ENCODE measurements at regions not wholly inside any gene's neighbourhood (a gene's known extent, or its start where the extent isn't known, plus 50 kb on each side); places are given as distances from the start of the nearest gene placed in this dataset.

GRCh38 chr6:90708206-90708737 is 121.4 kb upstream of the MAP3K7 start:
- intact Hi-C loops (cut with DNase I), result no loop called here
- DNase-seq, result no peak
- 72% methylated on average over 5 of the region's 5 CpGs for WGBS
- no peak overlapping the region for H3K27ac ChIP-seq (ENCODE audit: low read length)
- no peaks in the 10 kb centered on the region for H3K27me3 ChIP-seq (ENCODE audit: control insufficient read depth, insufficient read depth)
- H3K9me3 ChIP-seq (ENCODE audit: control insufficient read depth, low read length), result no peaks in the 10 kb centered on the region
- no peak overlapping the region for H3K4me3 ChIP-seq (ENCODE audit: low read length)
- no peak for ATAC-seq
- no peaks in the 10 kb centered on the region for H3K4me1 ChIP-seq (ENCODE audit: control insufficient read depth, insufficient read depth, low read length)

DNA sequence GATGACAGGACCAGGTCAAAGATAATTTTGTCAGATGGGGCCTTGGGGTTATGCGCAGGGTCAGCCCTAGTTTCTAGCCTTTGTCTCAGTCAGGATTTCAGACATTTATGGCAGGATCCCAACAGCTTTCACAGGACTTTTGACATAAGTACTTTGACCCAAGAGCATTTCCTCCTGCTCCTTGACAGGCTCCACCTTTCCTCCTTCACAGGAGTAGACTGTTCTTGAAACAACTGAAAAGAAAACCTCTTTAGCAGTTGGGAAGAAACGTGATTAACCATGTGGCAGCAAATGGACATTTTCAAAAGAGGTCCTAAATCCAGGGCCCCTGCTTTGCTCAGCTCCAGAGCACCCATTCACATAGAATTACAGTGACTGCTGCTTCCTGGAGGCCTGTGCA is 120.4 kb upstream of the MAP3K7 start:
- no peak overlapping the region for H3K27ac ChIP-seq (ENCODE audit: low read length)
- intact Hi-C loops (cut with DNase I), result no loop called here
- H3K4me1 ChIP-seq (ENCODE audit: control insufficient read depth, insufficient read depth, low read length), result no peaks in the 10 kb centered on the region
- no peaks in the 10 kb centered on the region for H3K9me3 ChIP-seq (ENCODE audit: control insufficient read depth, low read length)
- H3K4me3 ChIP-seq (ENCODE audit: low read length), result no peak overlapping the region
- ATAC-seq (no peak), DNase-seq (no peak)
- no peaks in the 10 kb centered on the region for H3K27me3 ChIP-seq (ENCODE audit: control insufficient read depth, insufficient read depth)
- 70% methylated on average over 2 of the region's 2 CpGs for WGBS

DNA sequence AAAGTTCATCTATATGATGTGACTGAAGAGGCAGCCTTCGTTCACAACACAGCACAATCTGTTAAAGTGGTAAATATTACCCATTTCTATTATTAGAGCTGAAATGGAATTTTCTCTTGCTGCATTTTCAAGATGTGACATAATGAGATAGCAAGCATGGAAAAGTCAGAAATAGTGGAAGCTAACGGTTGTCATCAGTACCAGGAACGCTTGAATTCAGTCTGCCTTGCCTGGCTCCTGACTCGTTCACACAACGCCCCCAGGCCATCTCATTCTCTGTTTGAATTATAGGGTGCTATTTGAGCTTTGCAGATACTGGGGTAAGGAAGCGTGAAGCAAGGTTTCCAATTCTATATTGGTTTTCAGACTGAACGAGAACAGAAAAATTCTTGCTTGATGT is 116.5 kb upstream of the MAP3K7 start:
- intact Hi-C loops (cut with DNase I), result no loop called here
- Histone ChIP-seq H3K4me1 (ENCODE audit: control insufficient read depth, insufficient read depth, low read length) (no peaks in the 10 kb centered on the region), H3K4me3 (ENCODE audit: low read length) (no peak overlapping the region), H3K9me3 (ENCODE audit: control insufficient read depth, low read length) (no peaks in the 10 kb centered on the region), H3K27me3 (ENCODE audit: control insufficient read depth, insufficient read depth) (no peaks in the 10 kb centered on the region), H3K27ac (ENCODE audit: low read length) (no peak overlapping the region)
- ATAC-seq (no peak), DNase-seq (no peak)
- 52% methylated on average over 7 of the region's 7 CpGs for WGBS

GRCh38 chr6:90701926-90702325 is 115.1 kb upstream of the MAP3K7 start:
- DNase-seq, result no peak
- WGBS, result 81% methylated on average over 1 of the region's 1 CpG
- no peaks in the 10 kb centered on the region for H3K4me1 ChIP-seq (ENCODE audit: control insufficient read depth, insufficient read depth, low read length)
- intact Hi-C loops (cut with DNase I), result no loop called here
- H3K27me3 ChIP-seq (ENCODE audit: control insufficient read depth, insufficient read depth), result no peaks in the 10 kb centered on the region
- no peaks in the 10 kb centered on the region for H3K9me3 ChIP-seq (ENCODE audit: control insufficient read depth, low read length)
- no peak overlapping the region for H3K4me3 ChIP-seq (ENCODE audit: low read length)
- ATAC-seq, result no peak
- H3K27ac ChIP-seq (ENCODE audit: low read length), result no peak overlapping the region

- intact Hi-C loops (cut with DNase I), result no loop called here
- H3K27me3 ChIP-seq (ENCODE audit: control insufficient read depth, insufficient read depth), result no peaks in the 10 kb centered on the region
- 50% methylated on average over 7 of the region's 7 CpGs for WGBS
- H3K9me3 ChIP-seq (ENCODE audit: control insufficient read depth, low read length), result no peaks in the 10 kb centered on the region
- H3K4me1 ChIP-seq (ENCODE audit: control insufficient read depth, insufficient read depth, low read length), result no peaks in the 10 kb centered on the region
- DNase-seq (no peak), ATAC-seq (no peak)
- no peak overlapping the region for H3K4me3 ChIP-seq (ENCODE audit: low read length)
- no peak overlapping the region for H3K27ac ChIP-seq (ENCODE audit: low read length)
Measured at GRCh38 chr6:90701146-90701781, 114.4 kb upstream of the MAP3K7 start.

- H3K9me3 ChIP-seq (ENCODE audit: control insufficient read depth, low read length), result no peaks in the 10 kb centered on the region
- H3K27ac ChIP-seq (ENCODE audit: low read length), result no peak overlapping the region
- 81% methylated on average over 3 of the region's 3 CpGs for WGBS
- no peaks in the 10 kb centered on the region for H3K4me1 ChIP-seq (ENCODE audit: control insufficient read depth, insufficient read depth, low read length)
- H3K4me3 ChIP-seq (ENCODE audit: low read length), result no peak overlapping the region
- H3K27me3 ChIP-seq (ENCODE audit: control insufficient read depth, insufficient read depth), result no peaks in the 10 kb centered on the region
- ATAC-seq, result no peak
- intact Hi-C loops (cut with DNase I), result no loop called here
- DNase-seq, result no peak
Measured at GRCh38 chr6:90695316-90695715, 108.4 kb upstream of the MAP3K7 start.

GRCh38 chr6:90694802-90695201 is 107.9 kb upstream of the MAP3K7 start:
- ATAC-seq, result no peak
- no peaks in the 10 kb centered on the region for H3K9me3 ChIP-seq (ENCODE audit: control insufficient read depth, low read length)
- 42% methylated on average over 2 of the region's 2 CpGs for WGBS
- H3K27ac ChIP-seq (ENCODE audit: low read length), result no peak overlapping the region
- no peaks in the 10 kb centered on the region for H3K27me3 ChIP-seq (ENCODE audit: control insufficient read depth, insufficient read depth)
- DNase-seq, result no peak
- intact Hi-C loops (cut with DNase I), result no loop called here
- no peaks in the 10 kb centered on the region for H3K4me1 ChIP-seq (ENCODE audit: control insufficient read depth, insufficient read depth, low read length)
- no peak overlapping the region for H3K4me3 ChIP-seq (ENCODE audit: low read length)

DNA sequence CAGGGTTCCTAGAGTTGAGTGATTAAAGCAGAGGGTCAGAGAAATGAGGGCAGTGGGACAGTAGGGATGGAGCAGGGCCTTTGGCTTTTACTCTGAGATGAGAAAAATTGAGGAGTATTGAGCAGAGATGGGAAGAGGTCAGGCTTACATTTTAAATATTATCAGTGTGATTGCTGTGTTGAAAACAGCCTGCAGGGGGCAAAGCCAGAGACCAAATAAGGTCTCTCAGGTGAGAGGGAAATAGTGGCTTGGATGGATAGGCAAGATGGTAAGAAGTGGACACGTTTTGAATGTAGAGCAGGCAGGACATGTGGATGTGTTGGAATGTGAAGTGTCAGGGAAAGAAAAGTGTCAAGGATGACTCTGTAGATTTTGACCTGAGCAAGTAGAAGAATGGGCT is 105.0 kb upstream of the MAP3K7 start:
- H3K4me1 ChIP-seq (ENCODE audit: control insufficient read depth, insufficient read depth, low read length), result no peaks in the 10 kb centered on the region
- no peak for ATAC-seq
- 39% methylated on average over 1 of the region's 1 CpG for WGBS
- DNase-seq, result no peak
- intact Hi-C loops (cut with DNase I), result no loop called here
- H3K9me3 ChIP-seq (ENCODE audit: control insufficient read depth, low read length), result no peaks in the 10 kb centered on the region
- H3K4me3 ChIP-seq (ENCODE audit: low read length), result no peak overlapping the region
- no peaks in the 10 kb centered on the region for H3K27me3 ChIP-seq (ENCODE audit: control insufficient read depth, insufficient read depth)
- no peak overlapping the region for H3K27ac ChIP-seq (ENCODE audit: low read length)

DNA sequence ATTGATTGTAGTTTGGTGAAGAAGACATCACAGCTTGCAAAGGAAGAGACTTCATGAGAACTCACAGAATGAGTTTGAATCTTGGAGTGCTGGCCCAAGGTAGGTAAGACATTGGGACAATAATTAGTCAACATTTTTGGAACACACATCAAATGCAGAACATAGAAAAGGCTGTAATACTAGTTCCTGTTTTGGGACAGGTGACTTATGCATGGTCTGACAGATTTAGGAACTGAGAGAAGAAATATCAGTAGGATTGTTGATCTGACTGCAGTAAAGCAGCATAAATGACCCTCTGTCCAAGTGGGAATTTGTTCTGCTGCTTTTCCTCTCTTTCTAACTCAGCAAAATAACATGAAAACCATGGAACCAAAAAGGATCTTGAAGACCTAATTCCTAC is 102.3 kb upstream of the MAP3K7 start:
- ATAC-seq (no peak), DNase-seq (no peak)
- intact Hi-C loops (cut with DNase I), result no loop called here
- no peak overlapping the region for H3K4me3 ChIP-seq (ENCODE audit: low read length)
- H3K9me3 ChIP-seq (ENCODE audit: control insufficient read depth, low read length), result no peaks in the 10 kb centered on the region
- no peak overlapping the region for H3K27ac ChIP-seq (ENCODE audit: low read length)
- no peaks in the 10 kb centered on the region for H3K4me1 ChIP-seq (ENCODE audit: control insufficient read depth, insufficient read depth, low read length)
- H3K27me3 ChIP-seq (ENCODE audit: control insufficient read depth, insufficient read depth), result no peaks in the 10 kb centered on the region

DNA sequence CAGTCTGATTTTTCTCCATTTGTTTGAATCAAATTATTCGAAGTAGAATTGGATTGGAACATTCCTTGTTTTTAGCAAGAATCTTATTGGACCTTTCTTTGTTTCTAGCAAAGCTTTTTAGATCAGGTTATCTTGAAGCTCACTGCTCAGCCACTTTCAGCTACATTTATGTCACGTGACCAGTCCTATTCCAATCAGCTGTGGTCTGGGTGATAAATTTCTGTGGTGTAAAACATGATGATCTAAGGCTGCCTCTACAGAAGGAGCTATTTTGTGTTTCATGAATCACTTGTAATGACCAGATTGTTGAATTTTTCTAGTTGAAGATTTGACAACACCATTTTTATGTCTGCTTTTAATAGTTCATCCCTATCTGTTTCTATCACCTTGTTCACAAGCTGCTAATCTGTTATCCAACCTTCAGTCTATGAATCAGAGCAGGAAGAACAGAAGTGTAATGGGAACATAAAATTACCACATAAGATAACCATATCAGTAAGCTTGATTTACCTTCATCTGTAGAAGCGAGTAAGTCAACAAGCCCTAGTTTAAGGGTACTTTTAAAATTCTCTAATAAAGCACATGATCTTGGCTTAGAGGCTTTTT is 101.0 kb upstream of the MAP3K7 start:
- H3K4me1 ChIP-seq (ENCODE audit: control insufficient read depth, insufficient read depth, low read length), result no peaks in the 10 kb centered on the region
- intact Hi-C loops (cut with DNase I), result no loop called here
- 72% methylated on average over 3 of the region's 3 CpGs for WGBS
- ATAC-seq, result no peak
- H3K27me3 ChIP-seq (ENCODE audit: control insufficient read depth, insufficient read depth), result no peaks in the 10 kb centered on the region
- no peak overlapping the region for H3K27ac ChIP-seq (ENCODE audit: low read length)
- H3K9me3 ChIP-seq (ENCODE audit: control insufficient read depth, low read length), result no peaks in the 10 kb centered on the region
- H3K4me3 ChIP-seq (ENCODE audit: low read length), result no peak overlapping the region
- DNase-seq, result no peak

- ATAC-seq (no peak), DNase-seq (no peak)
- 65% methylated on average over 2 of the region's 2 CpGs for WGBS
- Histone ChIP-seq H3K9me3 (ENCODE audit: control insufficient read depth, low read length) (no peaks in the 10 kb centered on the region), H3K27ac (ENCODE audit: low read length) (no peak overlapping the region), H3K4me3 (ENCODE audit: low read length) (no peak overlapping the region), H3K27me3 (ENCODE audit: control insufficient read depth, insufficient read depth) (no peaks in the 10 kb centered on the region), H3K4me1 (ENCODE audit: control insufficient read depth, insufficient read depth, low read length) (no peaks in the 10 kb centered on the region)
- intact Hi-C loops (cut with DNase I), result no loop called here
Measured at GRCh38 chr6:90681863-90682262, 95.0 kb upstream of the MAP3K7 start.
